HEK293 (cell line): ENCODE measurements at regions not wholly inside any gene's neighbourhood (a gene's known extent, or its start where the extent isn't known, plus 50 kb on each side); places are given as distances from the start of the nearest gene placed in this dataset.

ENCODE experiments used
- ZNF549 ChIP-seq: fragments of 450-650 bp; IDR thresholded peaks from 2 replicates; pipeline ENCODE4 v1.5.1; 2018; ENCODE audit warnings: missing biosample characterization, missing genetic modification characterization, mild to moderate bottlenecking, inconsistent platforms, moderate library complexity
- ZNF768 ChIP-seq: fragments of 450-650 bp; formaldehyde crosslinking; IDR thresholded peaks from 2 replicates; pipeline ENCODE4 v1.5.1; 2018; ENCODE audit warnings: missing biosample characterization, mild to moderate bottlenecking, missing genetic modification characterization

DNA sequence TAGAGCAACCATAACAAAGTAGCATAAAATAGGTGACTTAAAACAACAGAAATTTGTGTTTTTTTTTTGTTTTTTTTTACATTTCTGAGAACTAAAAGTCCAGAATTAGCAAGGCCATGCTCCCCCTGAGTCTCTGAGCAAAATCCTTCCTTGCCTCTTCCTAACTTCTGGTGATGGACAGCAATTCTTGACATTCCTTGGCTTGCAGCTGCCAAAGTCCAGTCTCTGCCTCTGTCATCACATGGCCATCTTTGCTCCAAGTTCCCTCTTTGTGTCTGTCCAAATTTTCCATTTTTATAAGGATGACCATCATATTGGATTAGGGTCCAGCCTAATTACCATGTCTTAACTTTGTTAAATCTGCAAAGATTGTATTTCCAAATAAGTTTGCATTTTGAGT, 407.2 kb downstream of the PDHA2 start:
- TF ChIP-seq ZNF768 (tag by site-specific recombination) (no peak), ZNF549 (tag by site-specific recombination) (no peak)
